ENCODE measurements at regions not wholly inside any gene's neighbourhood (a gene's known extent, or its start where the extent isn't known, plus 50 kb on each side); places are given as distances from the start of the nearest gene placed in this dataset.

- Histone ChIP-seq H3K4me3 (no peak overlapping the region), H3K27me3 (replicated peaks in 1 of 2; ENCODE audit: control insufficient read depth in 2 of 2, insufficient read depth in 2 of 2, low read length in 1 of 2) (no peaks in the 10 kb centered on the region; a peak in 1 of 4 replicates), H3K36me3 (ENCODE audit: control insufficient read depth in 2 of 2, insufficient read depth in 2 of 2, low read length in 1 of 2) (no peaks in the 10 kb centered on the region), H3K9ac (ENCODE audit: control insufficient read depth, insufficient read depth, low read length) (no peak overlapping the region), H3K27ac (ENCODE audit: control insufficient read depth, insufficient read depth) (no peak overlapping the region), H2AFZ (ENCODE audit: control insufficient read depth, low read depth, low read length) (no peak overlapping the region), H3K4me1 (ENCODE audit: control insufficient read depth, insufficient read depth, low read length) (no peaks in the 10 kb centered on the region), H3K79me2 (ENCODE audit: control insufficient read depth, insufficient read depth, low read length) (no peaks in the 10 kb centered on the region), H4K20me1 (ENCODE audit: control insufficient read depth, insufficient read depth) (no peaks in the 10 kb centered on the region), H3K9me3 (replicated peaks; ENCODE audit: control insufficient read depth, insufficient read depth, low read length) (no peaks in the 10 kb centered on the region), H3K4me2 (ENCODE audit: control insufficient read depth, insufficient read depth) (no peak overlapping the region)
- no peak for FAIRE-seq
- in situ Hi-C loops (cut with MboI) (no loop called here), intact Hi-C loops (cut with micrococcal nuclease; ENCODE audit: unreplicated experiment) (no loop called here)
- ChIA-PET CTCF (no interaction called here), SMC1A (ENCODE audit: uncharacterized antibody, unreplicated experiment) (interaction anchor here (1.5 kb wide), 1 partner anchor 117 kb away, joined by 3 read pairs; no protein-coding TSS in a partner anchor), RAD21 (ENCODE audit: unreplicated experiment) (no interaction called here), POLR2A (no interaction called here)
- no peak for ATAC-seq
- no TSS peak for BruUV-seq (replicated peaks)
- no peak for DNase-seq (ENCODE audit: low read depth, low spot score)
- TF ChIP-seq HDAC2 (IDR thresholded peaks at IDR 0.05) (no peak), TCF12 (IDR thresholded peaks at IDR 0.05; ENCODE audit: low read depth, low read length) (no peak), CTCF (IDR thresholded peaks at IDR 0.05 in 2 of 3, conservative IDR thresholded peaks at IDR 0.05 in 1 of 3; ENCODE audit: control insufficient read depth in 2 of 3, extremely low read depth in 1 of 3, insufficient read depth in 1 of 3, low read depth in 3 of 3, low read length in 3 of 3) (no peak), TCF3 (IDR thresholded peaks at IDR 0.05; ENCODE audit: borderline replicate concordance, insufficient read depth, low read depth, low read length) (no peak), ELK1 (IDR thresholded peaks at IDR 0.05; ENCODE audit: low read depth, low read length) (no peak), EED (IDR thresholded peaks at IDR 0.05; ENCODE audit: low read depth) (no peak), MTA3 (IDR thresholded peaks at IDR 0.05; ENCODE audit: borderline replicate concordance, low read length) (no peak), ZBTB11 (CRISPR knock-in tag; IDR thresholded peaks at IDR 0.05) (no peak), NFYA (IDR thresholded peaks at IDR 0.05; ENCODE audit: borderline replicate concordance, low read depth, low read length) (no peak), FOXM1 (IDR thresholded peaks at IDR 0.05; ENCODE audit: low read depth, low read length) (no peak), ASH2L (IDR thresholded peaks at IDR 0.05; ENCODE audit: borderline replicate concordance, low read depth) (no peak)
- TF ChIP-seq, protein P1, sequence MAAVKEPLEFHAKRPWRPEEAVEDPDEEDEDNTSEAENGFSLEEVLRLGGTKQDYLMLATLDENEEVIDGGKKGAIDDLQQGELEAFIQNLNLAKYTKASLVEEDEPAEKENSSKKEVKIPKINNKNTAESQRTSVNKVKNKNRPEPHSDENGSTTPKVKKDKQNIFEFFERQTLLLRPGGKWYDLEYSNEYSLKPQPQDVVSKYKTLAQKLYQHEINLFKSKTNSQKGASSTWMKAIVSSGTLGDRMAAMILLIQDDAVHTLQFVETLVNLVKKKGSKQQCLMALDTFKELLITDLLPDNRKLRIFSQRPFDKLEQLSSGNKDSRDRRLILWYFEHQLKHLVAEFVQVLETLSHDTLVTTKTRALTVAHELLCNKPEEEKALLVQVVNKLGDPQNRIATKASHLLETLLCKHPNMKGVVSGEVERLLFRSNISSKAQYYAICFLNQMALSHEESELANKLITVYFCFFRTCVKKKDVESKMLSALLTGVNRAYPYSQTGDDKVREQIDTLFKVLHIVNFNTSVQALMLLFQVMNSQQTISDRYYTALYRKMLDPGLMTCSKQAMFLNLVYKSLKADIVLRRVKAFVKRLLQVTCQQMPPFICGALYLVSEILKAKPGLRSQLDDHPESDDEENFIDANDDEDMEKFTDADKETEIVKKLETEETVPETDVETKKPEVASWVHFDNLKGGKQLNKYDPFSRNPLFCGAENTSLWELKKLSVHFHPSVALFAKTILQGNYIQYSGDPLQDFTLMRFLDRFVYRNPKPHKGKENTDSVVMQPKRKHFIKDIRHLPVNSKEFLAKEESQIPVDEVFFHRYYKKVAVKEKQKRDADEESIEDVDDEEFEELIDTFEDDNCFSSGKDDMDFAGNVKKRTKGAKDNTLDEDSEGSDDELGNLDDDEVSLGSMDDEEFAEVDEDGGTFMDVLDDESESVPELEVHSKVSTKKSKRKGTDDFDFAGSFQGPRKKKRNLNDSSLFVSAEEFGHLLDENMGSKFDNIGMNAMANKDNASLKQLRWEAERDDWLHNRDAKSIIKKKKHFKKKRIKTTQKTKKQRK (IDR thresholded peaks at IDR 0.05; ENCODE audit: low read depth, low read length): no peak
- TF ChIP-seq, protein P2, sequence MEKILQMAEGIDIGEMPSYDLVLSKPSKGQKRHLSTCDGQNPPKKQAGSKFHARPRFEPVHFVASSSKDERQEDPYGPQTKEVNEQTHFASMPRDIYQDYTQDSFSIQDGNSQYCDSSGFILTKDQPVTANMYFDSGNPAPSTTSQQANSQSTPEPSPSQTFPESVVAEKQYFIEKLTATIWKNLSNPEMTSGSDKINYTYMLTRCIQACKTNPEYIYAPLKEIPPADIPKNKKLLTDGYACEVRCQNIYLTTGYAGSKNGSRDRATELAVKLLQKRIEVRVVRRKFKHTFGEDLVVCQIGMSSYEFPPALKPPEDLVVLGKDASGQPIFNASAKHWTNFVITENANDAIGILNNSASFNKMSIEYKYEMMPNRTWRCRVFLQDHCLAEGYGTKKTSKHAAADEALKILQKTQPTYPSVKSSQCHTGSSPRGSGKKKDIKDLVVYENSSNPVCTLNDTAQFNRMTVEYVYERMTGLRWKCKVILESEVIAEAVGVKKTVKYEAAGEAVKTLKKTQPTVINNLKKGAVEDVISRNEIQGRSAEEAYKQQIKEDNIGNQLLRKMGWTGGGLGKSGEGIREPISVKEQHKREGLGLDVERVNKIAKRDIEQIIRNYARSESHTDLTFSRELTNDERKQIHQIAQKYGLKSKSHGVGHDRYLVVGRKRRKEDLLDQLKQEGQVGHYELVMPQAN (conservative IDR thresholded peaks at IDR 0.05): no peak
Observed at GRCh38 chr13:74561155-74561554, 427.0 kb upstream of the KLF12 start.
